Neural cell (in vitro differentiated cells): ENCODE measurements at regions not wholly inside any gene's neighbourhood (a gene's known extent, or its start where the extent isn't known, plus 50 kb on each side); places are given as distances from the start of the nearest gene placed in this dataset.

Experiments
- H2AFZ ChIP-seq: fragments of 200-600, 300-800 bp; sonication (generic), shearing (Covaris generic); 2 replicates; pipeline ENCODE4 v1.6.0; 2014; ENCODE audit warnings: low read depth, mild to moderate bottlenecking, antibody characterized with exemption, low read length, moderate library complexity
- H3F3A ChIP-seq: fragments of 200-600 bp; shearing (Covaris generic); 2 replicates; pipeline ENCODE4 v1.6.1; 2016; ENCODE audit warnings: mild to moderate bottlenecking, moderate library complexity, mixed read lengths, antibody characterized with exemption, low read length; ENCODE audit not compliant: insufficient read depth, poor library complexity, severe bottlenecking
- H3K27ac ChIP-seq: fragments of 200-600, 300-800 bp; sonication (generic), shearing (Covaris generic); 2 replicates; pipeline ENCODE4 v1.5.1; 2014; ENCODE audit warnings: mild to moderate bottlenecking, low read length, moderate library complexity
- H3K27me3 ChIP-seq: fragments of 300-800, 200-600 bp; sonication (generic), shearing (Covaris generic); 2 replicates; pipeline ENCODE4 v1.6.0; 2014; ENCODE audit warnings: mild to moderate bottlenecking, low read depth, low read length, moderate library complexity; ENCODE audit not compliant: insufficient read depth
- H3K36me3 ChIP-seq: fragments of 300-800, 200-600 bp; sonication (generic), shearing (Covaris generic); 2 replicates; pipeline ENCODE4 v1.5.1; 2014; ENCODE audit warnings: mild to moderate bottlenecking, antibody characterized with exemption, low read length, moderate library complexity; ENCODE audit not compliant: insufficient read depth
- H3K4me2 ChIP-seq: fragments of 300-800, 200-600 bp; sonication (generic), shearing (Covaris generic); 2 replicates; pipeline ENCODE4 v1.6.0; 2014; ENCODE audit warnings: mild to moderate bottlenecking, low read length
- H3K4me3 ChIP-seq: fragments of 300-800, 200-600 bp; sonication (generic), shearing (Covaris generic); 2 replicates; pipeline ENCODE4 v1.5.1; 2014; ENCODE audit warnings: mild to moderate bottlenecking, low read length, moderate library complexity
- H3K79me2 ChIP-seq: fragments of 200-600 bp; shearing (Covaris generic); replicated peaks from 2 replicates; pipeline ENCODE4 v1.6.0; 2014; ENCODE audit warnings: mild to moderate bottlenecking, low read length, moderate library complexity; ENCODE audit not compliant: insufficient read depth
- H3K9ac ChIP-seq: fragments of 300-800, 200-600 bp; sonication (generic), shearing (Covaris generic); 2 replicates; pipeline ENCODE4 v1.6.1; 2016; ENCODE audit warnings: mild to moderate bottlenecking, low read length, mixed read lengths
- H3K9me2 ChIP-seq: fragments of 200-600 bp; shearing (Covaris generic); 2 replicates; pipeline ENCODE4 v1.6.1; 2016; ENCODE audit warnings: mild to moderate bottlenecking, low read length, mixed read lengths; ENCODE audit not compliant: insufficient read depth
- H3K9me3 ChIP-seq: fragments of 200-600, 300-800 bp; sonication (generic), shearing (Covaris generic); 2 replicates; pipeline ENCODE4 v1.6.1; 2016; ENCODE audit warnings: mild to moderate bottlenecking, mixed run types, low read length, moderate library complexity, mixed read lengths
- H4K20me1 ChIP-seq: fragments of 200-600 bp; shearing (Covaris generic); 2 replicates; pipeline ENCODE4 v1.6.1; 2016; ENCODE audit warnings: mild to moderate bottlenecking, mixed run types; ENCODE audit not compliant: insufficient read depth
- EP300 ChIP-seq: fragments of 450-650 bp; conservative IDR thresholded peaks from 2 replicates; pipeline ENCODE4 v1.6.1; 2014; ENCODE audit warnings: antibody characterized with exemption, mild to moderate bottlenecking, moderate library complexity; ENCODE audit not compliant: poor library complexity, severe bottlenecking
- EZH2 ChIP-seq: fragments of 200-600, 300-800 bp; shearing (Covaris generic), sonication (generic); IDR thresholded peaks from 2 replicates; pipeline ENCODE4 v1.6.1; 2014; ENCODE audit warnings: antibody characterized with exemption, low read length, borderline replicate concordance, mild to moderate bottlenecking; ENCODE audit not compliant: insufficient read depth, poor library complexity, severe bottlenecking
- MXI1 ChIP-seq: fragments of 450-650 bp; conservative IDR thresholded peaks from 2 replicates; pipeline ENCODE4 v1.6.1; 2014; ENCODE audit warnings: antibody characterized with exemption, mild to moderate bottlenecking; ENCODE audit not compliant: poor library complexity, severe bottlenecking
- POLR2AphosphoS5 ChIP-seq: IDR thresholded peaks from 2 replicates; pipeline ENCODE4 v1.6.1; 2012
- RAD21 ChIP-seq: fragments of 450-650 bp; conservative IDR thresholded peaks from 2 replicates; pipeline ENCODE4 v1.6.1; 2014; ENCODE audit warnings: antibody characterized with exemption, mild to moderate bottlenecking, moderate library complexity
- SMC3 ChIP-seq: fragments of 450-650 bp; conservative IDR thresholded peaks from 2 replicates; pipeline ENCODE4 v1.6.1; 2014; ENCODE audit warnings: antibody characterized with exemption, mild to moderate bottlenecking, moderate library complexity; ENCODE audit not compliant: poor library complexity
- TAF1 ChIP-seq: IDR thresholded peaks from 2 replicates; pipeline ENCODE4 v1.6.1; 2012; ENCODE audit warnings: low read depth
- TF ChIP-seq, protein P1 (sequence below): fragments of 450-650 bp; IDR thresholded peaks from 2 replicates; pipeline ENCODE4 v1.5.1; 2014; ENCODE audit warnings: antibody characterized with exemption, mild to moderate bottlenecking, moderate library complexity; ENCODE audit not compliant: poor library complexity, severe bottlenecking
- TF ChIP-seq, protein P2 (sequence below): IDR thresholded peaks from 2 replicates; pipeline ENCODE4 v1.6.1; 2012; ENCODE audit warnings: borderline replicate concordance

DNA sequence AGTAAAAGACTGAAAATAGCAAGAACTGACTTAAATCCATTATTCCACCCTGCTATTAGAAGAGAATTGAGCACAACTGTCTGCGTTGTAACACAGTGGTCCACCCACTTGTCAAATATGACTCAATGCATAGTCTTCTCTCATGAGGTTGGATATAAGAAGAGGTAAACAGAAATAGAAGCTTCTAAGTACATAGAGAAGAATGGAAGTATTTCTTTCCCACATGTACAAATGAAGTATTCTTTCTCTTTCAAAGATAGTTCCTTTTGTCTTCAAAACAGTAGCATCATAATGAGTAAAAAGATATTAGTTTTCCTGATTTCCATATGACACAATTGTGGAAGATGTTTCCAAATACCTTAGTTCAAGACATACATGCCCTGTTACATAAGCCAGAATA is 348.6 kb upstream of the CCDC54 start:
- Histone ChIP-seq H2AFZ (no peak overlapping the region), H3K4me2 (no peak overlapping the region), H3K4me3 (no peak overlapping the region), H3K36me3 (no peaks in the 10 kb centered on the region), H3K9me3 (no peaks in the 10 kb centered on the region), H3K79me2 (no peaks in the 10 kb centered on the region), H3K27ac (no peak overlapping the region), H4K20me1 (no peaks in the 10 kb centered on the region), H3K27me3 (no peaks in the 10 kb centered on the region), H3F3A (no peaks in the 10 kb centered on the region), H3K9ac (no peak overlapping the region), H3K9me2 (no peaks in the 10 kb centered on the region)
- no peak for TF ChIP-seq EZH2
- no peak for TF ChIP-seq MXI1
- TF ChIP-seq TAF1 = no peak
- no peak for TF ChIP-seq SMC3
- TF ChIP-seq EP300 = no peak
- TF ChIP-seq, protein P1, sequence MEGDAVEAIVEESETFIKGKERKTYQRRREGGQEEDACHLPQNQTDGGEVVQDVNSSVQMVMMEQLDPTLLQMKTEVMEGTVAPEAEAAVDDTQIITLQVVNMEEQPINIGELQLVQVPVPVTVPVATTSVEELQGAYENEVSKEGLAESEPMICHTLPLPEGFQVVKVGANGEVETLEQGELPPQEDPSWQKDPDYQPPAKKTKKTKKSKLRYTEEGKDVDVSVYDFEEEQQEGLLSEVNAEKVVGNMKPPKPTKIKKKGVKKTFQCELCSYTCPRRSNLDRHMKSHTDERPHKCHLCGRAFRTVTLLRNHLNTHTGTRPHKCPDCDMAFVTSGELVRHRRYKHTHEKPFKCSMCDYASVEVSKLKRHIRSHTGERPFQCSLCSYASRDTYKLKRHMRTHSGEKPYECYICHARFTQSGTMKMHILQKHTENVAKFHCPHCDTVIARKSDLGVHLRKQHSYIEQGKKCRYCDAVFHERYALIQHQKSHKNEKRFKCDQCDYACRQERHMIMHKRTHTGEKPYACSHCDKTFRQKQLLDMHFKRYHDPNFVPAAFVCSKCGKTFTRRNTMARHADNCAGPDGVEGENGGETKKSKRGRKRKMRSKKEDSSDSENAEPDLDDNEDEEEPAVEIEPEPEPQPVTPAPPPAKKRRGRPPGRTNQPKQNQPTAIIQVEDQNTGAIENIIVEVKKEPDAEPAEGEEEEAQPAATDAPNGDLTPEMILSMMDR = no peak
- no peak for TF ChIP-seq RAD21
- TF ChIP-seq POLR2AphosphoS5 = no peak
- TF ChIP-seq, protein P2, sequence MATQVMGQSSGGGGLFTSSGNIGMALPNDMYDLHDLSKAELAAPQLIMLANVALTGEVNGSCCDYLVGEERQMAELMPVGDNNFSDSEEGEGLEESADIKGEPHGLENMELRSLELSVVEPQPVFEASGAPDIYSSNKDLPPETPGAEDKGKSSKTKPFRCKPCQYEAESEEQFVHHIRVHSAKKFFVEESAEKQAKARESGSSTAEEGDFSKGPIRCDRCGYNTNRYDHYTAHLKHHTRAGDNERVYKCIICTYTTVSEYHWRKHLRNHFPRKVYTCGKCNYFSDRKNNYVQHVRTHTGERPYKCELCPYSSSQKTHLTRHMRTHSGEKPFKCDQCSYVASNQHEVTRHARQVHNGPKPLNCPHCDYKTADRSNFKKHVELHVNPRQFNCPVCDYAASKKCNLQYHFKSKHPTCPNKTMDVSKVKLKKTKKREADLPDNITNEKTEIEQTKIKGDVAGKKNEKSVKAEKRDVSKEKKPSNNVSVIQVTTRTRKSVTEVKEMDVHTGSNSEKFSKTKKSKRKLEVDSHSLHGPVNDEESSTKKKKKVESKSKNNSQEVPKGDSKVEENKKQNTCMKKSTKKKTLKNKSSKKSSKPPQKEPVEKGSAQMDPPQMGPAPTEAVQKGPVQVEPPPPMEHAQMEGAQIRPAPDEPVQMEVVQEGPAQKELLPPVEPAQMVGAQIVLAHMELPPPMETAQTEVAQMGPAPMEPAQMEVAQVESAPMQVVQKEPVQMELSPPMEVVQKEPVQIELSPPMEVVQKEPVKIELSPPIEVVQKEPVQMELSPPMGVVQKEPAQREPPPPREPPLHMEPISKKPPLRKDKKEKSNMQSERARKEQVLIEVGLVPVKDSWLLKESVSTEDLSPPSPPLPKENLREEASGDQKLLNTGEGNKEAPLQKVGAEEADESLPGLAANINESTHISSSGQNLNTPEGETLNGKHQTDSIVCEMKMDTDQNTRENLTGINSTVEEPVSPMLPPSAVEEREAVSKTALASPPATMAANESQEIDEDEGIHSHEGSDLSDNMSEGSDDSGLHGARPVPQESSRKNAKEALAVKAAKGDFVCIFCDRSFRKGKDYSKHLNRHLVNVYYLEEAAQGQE = no peak

DNA sequence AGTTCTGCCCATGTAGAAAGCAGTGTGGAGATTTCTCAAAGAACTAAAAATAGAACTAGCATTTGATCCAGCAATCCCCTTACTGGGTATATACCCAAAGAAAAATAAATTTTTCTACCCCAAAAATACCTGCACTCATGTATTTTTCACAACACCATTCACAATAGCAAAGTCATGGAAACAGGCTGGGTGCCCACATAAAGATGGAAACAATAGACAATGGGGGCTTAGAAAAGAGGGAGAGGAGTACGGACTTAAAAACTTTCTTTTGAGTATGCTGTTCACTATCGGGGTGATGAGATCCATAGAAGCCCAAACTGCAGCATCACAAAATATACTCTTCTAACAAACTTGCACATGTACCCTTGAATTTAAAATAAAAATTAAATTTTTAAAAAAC is 345.1 kb upstream of the CCDC54 start:
- no peaks in the 10 kb centered on the region for H3K27me3 ChIP-seq
- H4K20me1 ChIP-seq = no peaks in the 10 kb centered on the region
- H2AFZ ChIP-seq = no peak overlapping the region
- TF ChIP-seq, protein P1 = no peak
- no peak for TF ChIP-seq POLR2AphosphoS5
- TF ChIP-seq, protein P2 = no peak
- no peak for TF ChIP-seq SMC3
- TF ChIP-seq MXI1 = no peak
- TF ChIP-seq RAD21 = no peak
- TF ChIP-seq TAF1 = no peak
- TF ChIP-seq EP300 = no peak
- TF ChIP-seq EZH2 = no peak
- H3K4me2 ChIP-seq = no peak overlapping the region
- no peak overlapping the region for H3K4me3 ChIP-seq
- no peaks in the 10 kb centered on the region for H3K36me3 ChIP-seq
- no peak overlapping the region for H3K9ac ChIP-seq
- H3K79me2 ChIP-seq = no peaks in the 10 kb centered on the region
- H3K27ac ChIP-seq = no peak overlapping the region
- H3K9me2 ChIP-seq = no peaks in the 10 kb centered on the region
- no peaks in the 10 kb centered on the region for H3K9me3 ChIP-seq
- no peaks in the 10 kb centered on the region for H3F3A ChIP-seq
